Hepatocyte (in vitro differentiated cells): ENCODE measurements at regions not wholly inside any gene's neighbourhood (a gene's known extent, or its start where the extent isn't known, plus 50 kb on each side); places are given as distances from the start of the nearest gene placed in this dataset.
"Not testable (repeated sequence)": the region's sequence is repeated elsewhere in the genome, so short reads cannot be mapped to it uniquely, and the experiment has no call there.

Experiments used
- EZH2 ChIP-seq: fragments of 200-600 bp; sonication (generic); IDR thresholded peaks from 2 replicates; pipeline ENCODE4 v1.6.1; 2016; ENCODE audit warnings: antibody characterized with exemption, mild to moderate bottlenecking, borderline replicate concordance
- TF ChIP-seq, protein P1 (sequence below): fragments of 200-600 bp; sonication (generic); IDR thresholded peaks from 2 replicates; pipeline ENCODE4 v1.5.1; 2016; ENCODE audit warnings: antibody characterized with exemption, mild to moderate bottlenecking; ENCODE audit not compliant: poor library complexity

DNA sequence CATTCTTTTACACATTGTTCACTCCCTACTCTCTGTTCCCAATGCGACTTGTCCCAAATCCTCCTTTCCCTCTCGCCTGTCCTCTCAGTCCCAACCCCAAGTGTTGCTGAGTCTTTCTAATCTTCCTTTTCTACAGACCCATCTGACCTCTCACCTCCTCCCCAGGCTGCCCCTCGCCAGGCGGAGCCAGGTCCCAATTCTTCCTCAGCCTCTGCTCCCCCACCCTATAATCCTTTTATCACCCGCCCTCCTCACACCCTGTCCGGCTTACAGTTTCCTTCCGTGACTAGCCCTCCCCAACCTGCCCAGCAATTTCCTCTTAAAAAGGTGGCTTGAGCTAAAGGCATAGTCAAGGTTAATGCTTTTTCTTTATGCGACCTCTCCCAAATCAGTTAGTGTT is 373.4 kb downstream of the RND3 start:
- TF ChIP-seq, protein P1, sequence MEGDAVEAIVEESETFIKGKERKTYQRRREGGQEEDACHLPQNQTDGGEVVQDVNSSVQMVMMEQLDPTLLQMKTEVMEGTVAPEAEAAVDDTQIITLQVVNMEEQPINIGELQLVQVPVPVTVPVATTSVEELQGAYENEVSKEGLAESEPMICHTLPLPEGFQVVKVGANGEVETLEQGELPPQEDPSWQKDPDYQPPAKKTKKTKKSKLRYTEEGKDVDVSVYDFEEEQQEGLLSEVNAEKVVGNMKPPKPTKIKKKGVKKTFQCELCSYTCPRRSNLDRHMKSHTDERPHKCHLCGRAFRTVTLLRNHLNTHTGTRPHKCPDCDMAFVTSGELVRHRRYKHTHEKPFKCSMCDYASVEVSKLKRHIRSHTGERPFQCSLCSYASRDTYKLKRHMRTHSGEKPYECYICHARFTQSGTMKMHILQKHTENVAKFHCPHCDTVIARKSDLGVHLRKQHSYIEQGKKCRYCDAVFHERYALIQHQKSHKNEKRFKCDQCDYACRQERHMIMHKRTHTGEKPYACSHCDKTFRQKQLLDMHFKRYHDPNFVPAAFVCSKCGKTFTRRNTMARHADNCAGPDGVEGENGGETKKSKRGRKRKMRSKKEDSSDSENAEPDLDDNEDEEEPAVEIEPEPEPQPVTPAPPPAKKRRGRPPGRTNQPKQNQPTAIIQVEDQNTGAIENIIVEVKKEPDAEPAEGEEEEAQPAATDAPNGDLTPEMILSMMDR: not testable (repeated sequence)
- not testable (repeated sequence) for TF ChIP-seq EZH2
